GM23338 (cell line): ENCODE measurements at regions not wholly inside any gene's neighbourhood (a gene's known extent, or its start where the extent isn't known, plus 50 kb on each side); places are given as distances from the start of the nearest gene placed in this dataset.
A peak's percentile ranks its signal among the peaks of the same experiment; 100 is the strongest.

Experiments
- ATAC-seq: fragments of 200-7000 bp; cut with Tn5 transposase; 3 replicates; pipeline ENCODE4 v1.9.1; 2020
- DNase-seq: peaks from one replicate; pipeline ENCODE4 v3.0.0-alpha.2; 2015; ENCODE audit warnings: low spot score
- H2AFZ ChIP-seq: fragments of 200-600 bp; sonication (generic); 2 replicates; pipeline ENCODE4 v1.8.0; 2016; ENCODE audit warnings: antibody characterized with exemption, mild to moderate bottlenecking, moderate library complexity
- H3F3A ChIP-seq: fragments of 200-600 bp; sonication (generic); replicated peaks from 2 replicates; pipeline ENCODE4 v1.8.0; 2017; ENCODE audit warnings: antibody characterized with exemption, mixed run types, low read depth
- H3K27ac ChIP-seq: fragments of 200-600 bp; sonication (generic); 2 replicates; pipeline ENCODE4 v1.6.1; 2016; ENCODE audit warnings: low read depth
- H3K27me3 ChIP-seq: fragments of 200-600 bp; sonication (generic); 2 replicates; pipeline ENCODE4 v1.8.0; 2016; ENCODE audit warnings: mild to moderate bottlenecking, mixed run types, moderate library complexity; ENCODE audit not compliant: insufficient read depth
- H3K36me3 ChIP-seq: fragments of 200-600 bp; sonication (generic); 2 replicates; pipeline ENCODE4 v1.8.0; 2016; ENCODE audit warnings: mild to moderate bottlenecking; ENCODE audit not compliant: insufficient read depth
- H3K4me1 ChIP-seq: fragments of 200-600 bp; sonication (generic); 2 replicates; pipeline ENCODE4 v1.8.0; 2016; ENCODE audit warnings: mild to moderate bottlenecking, moderate library complexity; ENCODE audit not compliant: insufficient read depth
- H3K4me2 ChIP-seq: fragments of 200-600 bp; sonication (generic); 2 replicates; pipeline ENCODE4 v1.7.1; 2017; ENCODE audit warnings: mixed run types
- H3K4me3 ChIP-seq: fragments of 200-600 bp; sonication (generic); 2 replicates; pipeline ENCODE4 v1.6.1; 2016; ENCODE audit warnings: mixed run types
- H3K79me2 ChIP-seq: fragments of 200-600 bp; sonication (generic); replicated peaks from 2 replicates; pipeline ENCODE4 v1.8.0; 2017; ENCODE audit warnings: mild to moderate bottlenecking; ENCODE audit not compliant: insufficient read depth
- H3K9me2 ChIP-seq: fragments of 200-600 bp; sonication (generic); 2 replicates; pipeline ENCODE4 v1.8.0; 2017; ENCODE audit not compliant: insufficient read depth
- H4K20me1 ChIP-seq: fragments of 200-600 bp; sonication (generic); replicated peaks from 2 replicates; pipeline ENCODE4 v1.8.0; 2017; ENCODE audit warnings: mild to moderate bottlenecking; ENCODE audit not compliant: insufficient read depth
- H3K27ac Mint-ChIP-seq: 2 replicates; pipeline ENCODE4 v1.8.0; 2020; ENCODE audit warnings: inconsistent platforms, mild to moderate bottlenecking, moderate library complexity, mixed read lengths
- H3K27me3 Mint-ChIP-seq: 3 replicates; pipeline ENCODE4 v1.8.0; 2022; ENCODE audit warnings: low read depth, mild to moderate bottlenecking, moderate library complexity, mixed read lengths, inconsistent platforms; ENCODE audit not compliant: insufficient read depth, poor library complexity
- H3K36me3 Mint-ChIP-seq: 3 replicates; pipeline ENCODE4 v1.8.0; 2021; ENCODE audit warnings: low read depth, mild to moderate bottlenecking, inconsistent platforms, moderate library complexity, mixed read lengths
- H3K4me1 Mint-ChIP-seq: 3 replicates; pipeline ENCODE4 v1.8.0; 2020; ENCODE audit warnings: mild to moderate bottlenecking, inconsistent platforms, mixed read lengths
- H3K4me3 Mint-ChIP-seq: 3 replicates; pipeline ENCODE4 v1.8.0; 2021; ENCODE audit warnings: moderate library complexity, mild to moderate bottlenecking, inconsistent platforms, mixed read lengths
- H3K9me3 Mint-ChIP-seq: 3 replicates; pipeline ENCODE4 v1.8.0; 2020; ENCODE audit warnings: moderate library complexity, mild to moderate bottlenecking, inconsistent platforms, mixed read lengths
- CTCF ChIP-seq, 2 experiments: fragments of 200-600 bp in 1 of 2; sonication (generic) in 1 of 2; conservative IDR thresholded peaks; 2 replicates each; pipeline versions ENCODE4 v1.5.1 to v1.6.1; 2016 to 2017; ENCODE audit warnings: antibody characterized with exemption in 2 of 2, low read depth in 2 of 2, mild to moderate bottlenecking in 2 of 2, moderate library complexity in 1 of 2
- ETS1 ChIP-seq: IDR thresholded peaks from 2 replicates; pipeline ENCODE4 v1.6.1; 2016; ENCODE audit warnings: antibody characterized with exemption
- EZH2phosphoT487 ChIP-seq: fragments of 200-600 bp; sonication (generic); IDR thresholded peaks from one replicate; pipeline ENCODE4 v1.8.1; 2018; ENCODE audit warnings: antibody characterized with exemption; ENCODE audit not compliant: unreplicated experiment
- JUNB ChIP-seq: IDR thresholded peaks from one replicate; pipeline ENCODE4 v1.6.1; 2016; ENCODE audit warnings: antibody characterized with exemption; ENCODE audit not compliant: unreplicated experiment
- NANOG ChIP-seq: IDR thresholded peaks from 2 replicates; pipeline ENCODE4 v1.6.1; 2016; ENCODE audit warnings: antibody characterized with exemption, borderline replicate concordance
- REST ChIP-seq: IDR thresholded peaks from one replicate; pipeline ENCODE4 v1.6.1; 2018; ENCODE audit warnings: antibody characterized with exemption; ENCODE audit not compliant: unreplicated experiment
- STAT1 ChIP-seq: IDR thresholded peaks from one replicate; pipeline ENCODE4 v1.6.1; 2016; ENCODE audit warnings: antibody characterized with exemption; ENCODE audit not compliant: unreplicated experiment
- ZNF462 ChIP-seq: fragments of 250-450 bp; sonication (Bioruptor Pico); IDR thresholded peaks from 2 replicates; pipeline ENCODE4 v1.5.0; 2020; ENCODE audit warnings: mild to moderate bottlenecking, moderate library complexity

- Histone ChIP-seq H3K4me2 (no peak overlapping the region), H3K27ac (no peak overlapping the region), H4K20me1 (no peaks in the 10 kb centered on the region), H2AFZ (no peak overlapping the region), H3K27me3 (no peaks in the 10 kb centered on the region), H3K9me2 (no peaks in the 10 kb centered on the region), H3K4me1 (no peaks in the 10 kb centered on the region), H3K79me2 (no peaks in the 10 kb centered on the region), H3K36me3 (no peaks in the 10 kb centered on the region), H3F3A (no peaks in the 10 kb centered on the region), H3K4me3 (no peak overlapping the region)
- no peak overlapping the region for H3K27ac Mint-ChIP-seq
- H3K36me3 Mint-ChIP-seq = no peaks in the 10 kb centered on the region; the same call in 2 of the 3 replicates
- DNase-seq = no peak
- H3K9me3 Mint-ChIP-seq = no peaks in the 10 kb centered on the region; the same call in 2 of the 3 replicates
- H3K4me1 Mint-ChIP-seq = no peaks in the 10 kb centered on the region
- TF ChIP-seq REST = peak; percentile 48
- no peak for TF ChIP-seq ETS1
- no peak overlapping the region for H3K4me3 Mint-ChIP-seq
- H3K27me3 Mint-ChIP-seq = no peaks in the 10 kb centered on the region
- no peak for ATAC-seq
Measured at GRCh38 chr6:103578115-103578514, 1281.6 kb downstream of the HACE1 start.

- Histone ChIP-seq H3K4me2 (no peak overlapping the region), H2AFZ (no peak overlapping the region), H3K27me3 (no peaks in the 10 kb centered on the region), H3F3A (no peaks in the 10 kb centered on the region), H3K27ac (no peak overlapping the region), H3K9me2 (no peaks in the 10 kb centered on the region), H3K4me3 (no peak overlapping the region), H3K4me1 (no peaks in the 10 kb centered on the region), H3K79me2 (no peaks in the 10 kb centered on the region), H3K36me3 (no peaks in the 10 kb centered on the region), H4K20me1 (no peaks in the 10 kb centered on the region)
- H3K4me1 Mint-ChIP-seq = no peaks in the 10 kb centered on the region
- no peaks in the 10 kb centered on the region for H3K9me3 Mint-ChIP-seq
- no peak for DNase-seq
- no peak for ATAC-seq
- no peak overlapping the region for H3K4me3 Mint-ChIP-seq
- H3K27ac Mint-ChIP-seq = no peak overlapping the region
- no peaks in the 10 kb centered on the region for H3K27me3 Mint-ChIP-seq
- H3K36me3 Mint-ChIP-seq = no peaks in the 10 kb centered on the region
- no peak for TF ChIP-seq JUNB
- no peak for TF ChIP-seq STAT1
- no peak for TF ChIP-seq ETS1
- no peak for TF ChIP-seq ZNF462 (CRISPR knock-in tag)
- no peak for TF ChIP-seq CTCF (conservative IDR thresholded peaks at IDR 0.05; ENCODE audit: low read depth in 2 of 2)
- no peak for TF ChIP-seq EZH2phosphoT487
- no peak for TF ChIP-seq NANOG
Measured at GRCh38 chr6:103570431-103570830, 1289.3 kb downstream of the HACE1 start.
